Mesenchymal stem cell (in vitro differentiated cells and primary cell): ENCODE measurements at regions not wholly inside any gene's neighbourhood (a gene's known extent, or its start where the extent isn't known, plus 50 kb on each side); places are given as distances from the start of the nearest gene placed in this dataset.
A peak's percentile ranks its signal among the peaks of the same experiment; 100 is the strongest.

Experiments
- DNase-seq: peaks from one replicate; pipeline ENCODE4 v3.0.0-alpha.2; 2013
- H2AFZ ChIP-seq: one replicate; pipeline ENCODE4 v1.6.1; 2013; ENCODE audit warnings: low read depth, mild to moderate bottlenecking, control low read depth, inconsistent platforms, low read length, moderate library complexity
- H2AK5ac ChIP-seq: 2 replicates; pipeline ENCODE4 v1.6.1; 2013; ENCODE audit warnings: low read length, moderate library complexity, mild to moderate bottlenecking, inconsistent platforms; ENCODE audit not compliant: severe bottlenecking
- H2BK120ac ChIP-seq: one replicate; pipeline ENCODE4 v1.6.1; 2013; ENCODE audit warnings: low read depth, mild to moderate bottlenecking, inconsistent platforms, low read length, moderate library complexity
- H2BK12ac ChIP-seq, 2 experiments: one replicate each; pipeline ENCODE4 v1.6.1; 2013; ENCODE audit warnings: inconsistent platforms in 2 of 2, low read length in 2 of 2, mild to moderate bottlenecking in 2 of 2, moderate library complexity in 2 of 2, control low read depth in 1 of 2
- H2BK15ac ChIP-seq: one replicate; pipeline ENCODE4 v1.6.1; 2013; ENCODE audit warnings: mild to moderate bottlenecking, low read depth, inconsistent platforms; ENCODE audit not compliant: poor library complexity, severe bottlenecking
- H2BK5ac ChIP-seq: 2 replicates; pipeline ENCODE4 v1.6.1; 2013; ENCODE audit warnings: low read depth, mild to moderate bottlenecking, low read length, control low read depth, inconsistent platforms; ENCODE audit not compliant: poor library complexity, severe bottlenecking
- H3K14ac ChIP-seq, 2 experiments: one replicate each; pipeline ENCODE4 v1.6.1; 2013; ENCODE audit warnings: inconsistent platforms in 2 of 2, low read length in 2 of 2, control low read depth in 1 of 2, mild to moderate bottlenecking in 1 of 2, moderate library complexity in 1 of 2
- H3K18ac ChIP-seq, 2 experiments: one replicate each; pipeline ENCODE4 v1.6.1; 2013; ENCODE audit warnings: inconsistent platforms in 2 of 2, low read length in 2 of 2, control low read depth in 1 of 2, low read depth in 1 of 2, mild to moderate bottlenecking in 1 of 2
- H3K23ac ChIP-seq, 2 experiments: one replicate each; pipeline ENCODE4 v1.6.1; 2013; ENCODE audit warnings: inconsistent platforms in 2 of 2, low read length in 2 of 2, mild to moderate bottlenecking in 2 of 2, moderate library complexity in 2 of 2, control low read depth in 1 of 2
- H3K27ac ChIP-seq: 2 replicates; pipeline ENCODE4 v1.5.1; 2013; ENCODE audit warnings: mild to moderate bottlenecking, moderate library complexity, low read length, control low read depth, inconsistent platforms; ENCODE audit not compliant: poor library complexity, severe bottlenecking
- H3K27me3 ChIP-seq, 2 experiments: 2 replicates each; pipeline versions ENCODE4 v1.6.1 to v1.7.0; 2013; ENCODE audit warnings: low read length in 2 of 2, mild to moderate bottlenecking in 2 of 2, moderate library complexity in 2 of 2, control low read depth in 1 of 2, inconsistent platforms in 1 of 2; ENCODE audit not compliant: control insufficient read depth in 1 of 2, insufficient read depth in 1 of 2
- H3K36me3 ChIP-seq, 2 experiments: 2 replicates each; pipeline versions ENCODE4 v1.6.1 to v1.7.0; 2013; ENCODE audit warnings: low read length in 2 of 2, control low read depth in 1 of 2, inconsistent platforms in 1 of 2, low read depth in 1 of 2, mild to moderate bottlenecking in 1 of 2; ENCODE audit not compliant: insufficient read depth in 2 of 2, control insufficient read depth in 1 of 2
- H3K4ac ChIP-seq, 2 experiments: one replicate each; pipeline ENCODE4 v1.6.1; 2013; ENCODE audit warnings: inconsistent platforms in 2 of 2, low read length in 2 of 2, mild to moderate bottlenecking in 2 of 2, moderate library complexity in 2 of 2, control low read depth in 1 of 2, low read depth in 1 of 2
- H3K4me1 ChIP-seq: 2 replicates; pipeline ENCODE4 v1.6.1; 2013; ENCODE audit warnings: low read depth, low read length, control low read depth; ENCODE audit not compliant: control insufficient read depth, insufficient read depth
- H3K4me2 ChIP-seq: 2 replicates; pipeline ENCODE4 v1.6.1; 2013; ENCODE audit warnings: low read length, mild to moderate bottlenecking, inconsistent platforms; ENCODE audit not compliant: poor library complexity, severe bottlenecking
- H3K4me3 ChIP-seq, 2 experiments: 2 replicates each; pipeline versions ENCODE4 v1.5.1 to v1.7.0; 2013; ENCODE audit warnings: low read length in 2 of 2, mild to moderate bottlenecking in 2 of 2, control low read depth in 1 of 2, low read depth in 1 of 2; ENCODE audit not compliant: insufficient read depth in 1 of 2
- H3K79me1 ChIP-seq: replicated peaks from 2 replicates; pipeline ENCODE4 v1.6.1; 2013; ENCODE audit warnings: mild to moderate bottlenecking, control low read depth, low read length, inconsistent platforms; ENCODE audit not compliant: poor library complexity, severe bottlenecking
- H3K9ac ChIP-seq: 2 replicates; pipeline ENCODE4 v1.7.0; 2013; ENCODE audit warnings: mild to moderate bottlenecking, low read length, moderate library complexity
- H3K9me3 ChIP-seq: 2 replicates; pipeline ENCODE4 v1.7.0; 2013; ENCODE audit warnings: mild to moderate bottlenecking, low read length; ENCODE audit not compliant: control insufficient read depth
- H4K8ac ChIP-seq: one replicate; pipeline ENCODE4 v1.6.1; 2013; ENCODE audit warnings: inconsistent platforms, mild to moderate bottlenecking, low read length, moderate library complexity
- H4K91ac ChIP-seq: one replicate; pipeline ENCODE4 v1.6.1; 2013; ENCODE audit warnings: mild to moderate bottlenecking, low read length, inconsistent platforms
- WGBS: methylation state at CpG from one replicate; pipeline ENCODE4 v1.1.7; 2013; ENCODE audit warnings: mixed read lengths; 5-methylcytosine and 5-hydroxymethylcytosine counted together

GRCh38 chr2:63790491-63790890 lies 51.2 kb upstream of the UGP2 start:
- no peak overlapping the region for H3K27ac ChIP-seq
- no peaks in the 10 kb centered on the region for H3K36me3 ChIP-seq
- H2BK120ac ChIP-seq = peak overlapping the region; percentile 37
- DNase-seq = peak; percentile 74
- H3K4me2 ChIP-seq = no peak overlapping the region
- H4K91ac ChIP-seq = peak overlapping the region; percentile 53
- 83% methylated on average over 1 of the region's 2 CpGs for WGBS
- no peak overlapping the region for H3K14ac ChIP-seq
- H2BK15ac ChIP-seq = peak overlapping the region; percentile 12
- H3K4ac ChIP-seq = no peak overlapping the region
- no peaks in the 10 kb centered on the region for H3K9me3 ChIP-seq
- peak overlapping the region in 1 of 2 experiments; percentile 75 for H3K4me3 ChIP-seq
- H2BK5ac ChIP-seq = no peak overlapping the region
- H2AFZ ChIP-seq = no peak overlapping the region
- H3K23ac ChIP-seq = no peak overlapping the region
- H3K18ac ChIP-seq = peak overlapping the region in 1 of 2 experiments; percentile 82
- peak overlapping the region; percentile 82 for H3K9ac ChIP-seq
- peak overlapping the region in 1 of 2 experiments; percentile 83 for H2BK12ac ChIP-seq
- H4K8ac ChIP-seq = no peak overlapping the region
- H3K4me1 ChIP-seq = peaks cover 3% of the 10 kb centered on the region
- H2AK5ac ChIP-seq = peak overlapping the region; percentile 16
- H3K79me1 ChIP-seq = no peaks in the 10 kb centered on the region
- H3K27me3 ChIP-seq = no peaks in the 10 kb centered on the region

GRCh38 chr2:63790906-63791305 lies 50.8 kb upstream of the UGP2 start:
- no peaks in the 10 kb centered on the region for H3K79me1 ChIP-seq
- H3K4me2 ChIP-seq = no peak overlapping the region
- peak overlapping the region; percentile 82 for H3K9ac ChIP-seq
- peak overlapping the region; percentile 64 for H3K27ac ChIP-seq
- no peaks in the 10 kb centered on the region for H3K9me3 ChIP-seq
- DNase-seq = peak; percentile 90
- WGBS = 0% methylated on average over 1 of the region's 1 CpG
- H3K14ac ChIP-seq = no peak overlapping the region
- H3K36me3 ChIP-seq = no peaks in the 10 kb centered on the region
- H3K4me3 ChIP-seq = peak overlapping the region in 1 of 2 experiments; percentile 75
- peaks cover 3% of the 10 kb centered on the region for H3K4me1 ChIP-seq
- no peak overlapping the region for H3K18ac ChIP-seq
- no peak overlapping the region for H4K8ac ChIP-seq
- no peak overlapping the region for H2BK15ac ChIP-seq
- no peak overlapping the region for H2BK120ac ChIP-seq
- no peak overlapping the region for H2BK5ac ChIP-seq
- H2AFZ ChIP-seq = no peak overlapping the region
- no peak overlapping the region for H3K23ac ChIP-seq
- no peaks in the 10 kb centered on the region for H3K27me3 ChIP-seq
- no peak overlapping the region for H2BK12ac ChIP-seq
- H3K4ac ChIP-seq = no peak overlapping the region
- no peak overlapping the region for H4K91ac ChIP-seq
- no peak overlapping the region for H2AK5ac ChIP-seq

DNA sequence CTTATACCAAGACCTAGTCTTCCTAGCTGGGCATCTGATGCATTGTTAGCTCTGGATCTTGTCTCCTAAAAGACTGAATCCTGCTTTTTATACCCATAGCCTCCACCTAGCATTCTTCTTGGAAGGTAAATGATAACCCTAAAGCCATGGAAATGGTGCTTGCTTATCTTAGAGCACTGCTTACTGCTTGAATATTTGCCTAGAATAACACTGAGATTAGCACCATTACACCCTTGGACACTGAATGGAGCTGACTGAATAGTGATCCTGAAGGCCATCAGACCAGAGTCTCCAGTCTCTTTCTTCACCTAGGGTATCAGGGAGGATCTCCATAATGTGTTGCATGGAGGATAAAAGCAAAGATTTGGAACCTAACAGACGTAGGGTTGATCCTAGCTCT lies 50.3 kb upstream of the UGP2 start:
- H3K18ac ChIP-seq = peak overlapping the region; percentile 40 to 58
- H4K8ac ChIP-seq = no peak overlapping the region
- H3K27ac ChIP-seq = peak overlapping the region; percentile 64
- H3K27me3 ChIP-seq = no peaks in the 10 kb centered on the region
- peak overlapping the region; percentile 15 to 18 for H2BK12ac ChIP-seq
- no peak overlapping the region for H3K4me2 ChIP-seq
- no peak overlapping the region for H4K91ac ChIP-seq
- no peaks in the 10 kb centered on the region for H3K9me3 ChIP-seq
- H2AFZ ChIP-seq = no peak overlapping the region
- H3K36me3 ChIP-seq = no peaks in the 10 kb centered on the region
- peak overlapping the region in 1 of 2 experiments; percentile 26 for H3K4ac ChIP-seq
- H2AK5ac ChIP-seq = peak overlapping the region; percentile 14
- H3K23ac ChIP-seq = no peak overlapping the region
- peaks cover 3% of the 10 kb centered on the region for H3K4me1 ChIP-seq
- H2BK120ac ChIP-seq = no peak overlapping the region
- no peak overlapping the region for H3K14ac ChIP-seq
- H3K4me3 ChIP-seq = peak overlapping the region in 1 of 2 experiments; percentile 5
- no peak overlapping the region for H2BK5ac ChIP-seq
- WGBS = no CpG with 5 or more reads among the region's 1 CpG
- H3K9ac ChIP-seq = peak overlapping the region; percentile 23
- H3K79me1 ChIP-seq = no peaks in the 10 kb centered on the region
- H2BK15ac ChIP-seq = no peak overlapping the region
- no peak for DNase-seq
